ENCODE measurements at regions not wholly inside any gene's neighbourhood (a gene's known extent, or its start where the extent isn't known, plus 50 kb on each side); places are given as distances from the start of the nearest gene placed in this dataset.
"Not testable (repeated sequence)": the region's sequence is repeated elsewhere in the genome, so short reads cannot be mapped to it uniquely, and the experiment has no call there.

GRCh38 chr9:65514465-65514864 is 161.3 kb upstream of the ZNG1E start:
- TF ChIP-seq ERF (CRISPR knock-in tag; IDR thresholded peaks at IDR 0.05); GABPA (IDR thresholded peaks at IDR 0.05; ENCODE audit: low read depth, low read length); GABPA (CRISPR knock-in tag; IDR thresholded peaks at IDR 0.05; ENCODE audit: low read depth); ZNF879 (CRISPR knock-in tag; IDR thresholded peaks at IDR 0.05); CREM (IDR thresholded peaks at IDR 0.05); CREM (CRISPR knock-in tag; IDR thresholded peaks at IDR 0.05); CEBPB (IDR thresholded peaks at IDR 0.05; ENCODE audit: borderline replicate concordance, low read depth, low read length): not testable (repeated sequence)

Data from HepG2 (cell line).